RKO (cell line): ENCODE measurements at regions not wholly inside any gene's neighbourhood (a gene's known extent, or its start where the extent isn't known, plus 50 kb on each side); places are given as distances from the start of the nearest gene placed in this dataset.
"Not testable (repeated sequence)": the region's sequence is repeated elsewhere in the genome, so short reads cannot be mapped to it uniquely, and the experiment has no call there.

ENCODE experiments used
- DNase-seq: peaks from one replicate; pipeline ENCODE4 v3.0.0-alpha.2; 2016; ENCODE audit warnings: low spot score

DNA sequence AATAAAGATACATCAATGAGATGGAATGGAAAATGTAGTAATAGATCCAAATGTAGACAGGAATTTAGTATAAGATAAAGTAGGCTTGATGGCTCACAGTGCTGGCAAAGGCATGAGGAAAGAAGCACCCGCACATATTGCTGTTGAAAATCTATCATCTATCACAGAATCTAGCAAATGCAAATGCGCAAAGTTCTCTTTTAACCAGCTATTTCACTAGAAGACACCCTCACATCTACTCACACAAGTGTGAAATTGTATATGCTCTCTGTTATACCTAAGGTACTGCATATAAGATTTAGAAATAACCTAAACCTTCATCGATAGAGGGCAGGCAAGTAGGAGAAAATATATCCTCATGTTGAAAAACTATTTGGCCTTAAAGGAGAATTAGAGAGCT lies 756.7 kb upstream of the SEMA6D start:
- DNase-seq: no peak

GRCh38 chr15:46961795-46962194 lies 755.5 kb upstream of the SEMA6D start:
- no peak for DNase-seq

- not testable (repeated sequence) for DNase-seq
These were observed 729.2 kb upstream of the SEMA6D start for GRCh38 chr15:46988055-46988454.

DNA sequence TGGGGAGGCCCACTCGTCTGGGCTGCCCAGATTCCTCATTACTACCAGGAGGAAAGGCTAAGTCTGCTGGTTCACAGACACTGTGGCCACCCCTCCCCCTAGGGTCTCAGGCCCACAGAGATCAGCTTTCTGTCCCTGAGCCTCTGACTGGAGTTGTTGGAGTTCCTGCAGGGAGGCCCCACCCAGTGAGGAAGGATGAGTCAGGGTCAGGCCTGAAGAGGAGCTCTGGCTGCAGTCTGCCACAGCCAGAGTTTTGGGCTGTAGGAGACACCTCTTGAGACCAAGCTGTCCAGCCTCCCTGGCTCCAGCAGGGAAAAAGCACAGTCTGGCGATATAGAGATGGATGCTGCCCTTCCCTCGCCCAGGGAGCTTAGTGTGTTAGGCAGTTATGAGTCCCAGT lies 720.9 kb upstream of the SEMA6D start:
- no peak for DNase-seq

GRCh38 chr15:46997501-46997900 lies 719.8 kb upstream of the SEMA6D start:
- DNase-seq: no peak

GRCh38 chr15:47003568-47003967 lies 713.7 kb upstream of the SEMA6D start:
- DNase-seq: no peak

GRCh38 chr15:47013446-47013845 lies 703.9 kb upstream of the SEMA6D start:
- no peak for DNase-seq

DNA sequence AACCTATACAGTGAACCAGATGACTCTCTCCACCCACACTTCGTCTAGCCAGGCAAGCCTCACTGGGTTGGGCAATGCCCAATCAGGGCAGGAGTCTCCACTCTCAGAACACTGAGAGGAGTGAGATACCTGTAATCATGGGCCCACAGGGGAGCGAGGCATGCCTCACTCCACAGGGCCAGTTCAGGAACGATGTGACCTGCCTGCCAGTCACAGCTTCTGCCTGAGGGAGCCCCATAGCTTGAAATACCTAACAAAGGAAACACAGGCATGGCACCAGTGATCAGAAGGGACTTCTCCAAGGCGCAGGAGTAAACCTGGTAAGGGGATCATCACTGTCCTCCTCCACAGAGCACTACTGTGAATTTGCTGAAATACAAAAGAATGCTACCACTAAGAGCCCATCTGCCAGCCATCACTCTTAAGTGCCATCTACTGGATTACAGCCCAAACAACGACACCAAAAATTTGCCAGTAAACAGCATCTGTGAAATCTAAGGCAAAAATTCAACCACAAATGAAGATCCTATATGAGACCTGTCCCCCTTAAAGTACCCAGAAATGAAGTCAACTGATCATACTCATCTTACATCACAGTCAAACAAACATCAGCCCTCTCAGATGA lies 689.9 kb upstream of the SEMA6D start:
- DNase-seq: peak; percentile 0

DNA sequence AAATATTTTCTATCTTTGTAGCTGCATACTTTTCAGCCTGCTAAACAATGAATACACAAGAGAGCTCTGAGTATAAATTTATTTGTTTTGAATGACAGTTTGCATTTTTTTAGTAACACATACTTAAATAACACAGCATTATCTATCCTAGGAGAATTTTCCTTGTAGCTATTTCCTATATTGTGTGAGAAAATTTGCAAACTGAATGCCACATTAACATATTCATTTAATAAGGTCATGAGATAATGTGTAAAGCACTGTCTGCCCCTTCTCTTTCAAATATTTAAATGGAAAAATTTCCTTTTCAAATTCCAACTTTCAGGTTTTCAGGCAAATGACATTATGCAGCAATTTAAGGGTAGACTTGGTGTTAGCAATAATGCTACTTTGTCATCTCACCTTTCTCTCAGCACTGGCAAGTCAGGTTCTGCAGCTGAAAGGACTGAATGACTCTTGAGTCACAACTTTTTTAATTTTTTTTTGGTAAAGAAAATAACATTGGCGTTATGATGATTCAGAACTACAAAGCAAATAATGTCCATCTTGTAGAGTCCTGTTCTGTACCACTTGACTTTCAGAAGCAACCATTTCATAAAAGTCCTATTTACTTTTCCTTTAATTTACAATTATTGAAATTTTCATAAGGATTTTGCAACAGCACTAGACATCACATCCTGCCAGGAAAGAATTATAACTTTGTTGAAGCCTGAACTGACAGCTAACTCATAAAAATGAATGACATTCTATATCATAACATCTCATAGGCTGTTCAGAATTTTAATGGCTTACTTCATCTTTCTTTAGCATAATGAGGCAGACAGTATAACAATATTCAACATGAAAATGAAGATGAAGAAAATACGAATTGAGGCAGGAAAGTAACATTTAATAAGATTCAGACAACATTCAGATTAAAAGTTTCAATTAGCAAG lies 681.6 kb upstream of the SEMA6D start:
- no peak for DNase-seq

DNA sequence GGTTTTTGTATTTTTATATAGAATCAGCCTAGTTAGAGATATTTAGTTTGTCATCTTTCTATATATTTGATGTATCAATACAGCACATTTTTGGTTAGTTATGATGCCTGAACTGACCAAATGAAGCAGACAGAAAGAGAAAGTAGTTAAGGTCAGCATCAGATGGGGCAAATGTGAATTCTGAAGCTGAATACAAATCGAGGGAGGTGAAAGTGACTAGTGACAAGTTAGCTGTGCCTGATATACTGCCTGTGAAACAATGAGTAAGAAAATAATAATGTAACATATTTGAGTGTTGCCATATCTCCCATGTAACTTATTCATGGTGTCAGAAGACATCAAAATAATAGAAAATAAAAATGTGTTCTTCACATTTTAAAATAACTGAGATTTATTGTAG lies 680.3 kb upstream of the SEMA6D start:
- DNase-seq: no peak

GRCh38 chr15:47039225-47039624 lies 678.1 kb upstream of the SEMA6D start:
- DNase-seq: no peak

GRCh38 chr15:47041301-47041700 lies 676.0 kb upstream of the SEMA6D start:
- DNase-seq: no peak

DNA sequence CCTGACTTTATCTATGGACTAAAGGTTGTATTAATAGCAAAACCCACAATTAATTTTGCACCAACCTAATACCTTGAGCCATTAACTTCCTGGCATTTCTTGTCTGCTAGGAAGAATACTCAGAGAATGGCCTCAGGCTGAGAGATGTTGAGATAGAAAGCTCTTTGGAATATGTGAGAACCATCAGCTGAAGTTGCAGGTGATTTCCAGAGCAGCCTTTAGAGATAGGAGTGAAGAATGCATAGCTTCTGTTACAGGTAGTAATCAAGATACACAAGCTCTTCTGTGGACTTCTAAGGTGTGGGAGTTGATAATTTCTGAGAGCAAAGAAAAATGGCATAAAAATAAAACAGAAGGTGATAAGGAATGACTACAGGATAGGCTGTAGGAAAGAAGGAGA lies 669.3 kb upstream of the SEMA6D start:
- DNase-seq: not testable (repeated sequence)

GRCh38 chr15:47066392-47066791 lies 650.9 kb upstream of the SEMA6D start:
- no peak for DNase-seq

- peak; percentile 11 for DNase-seq
These were observed 639.5 kb upstream of the SEMA6D start for GRCh38 chr15:47077846-47078245.

- DNase-seq: peak; percentile 38
These were observed 621.5 kb upstream of the SEMA6D start for GRCh38 chr15:47095833-47096232.

DNA sequence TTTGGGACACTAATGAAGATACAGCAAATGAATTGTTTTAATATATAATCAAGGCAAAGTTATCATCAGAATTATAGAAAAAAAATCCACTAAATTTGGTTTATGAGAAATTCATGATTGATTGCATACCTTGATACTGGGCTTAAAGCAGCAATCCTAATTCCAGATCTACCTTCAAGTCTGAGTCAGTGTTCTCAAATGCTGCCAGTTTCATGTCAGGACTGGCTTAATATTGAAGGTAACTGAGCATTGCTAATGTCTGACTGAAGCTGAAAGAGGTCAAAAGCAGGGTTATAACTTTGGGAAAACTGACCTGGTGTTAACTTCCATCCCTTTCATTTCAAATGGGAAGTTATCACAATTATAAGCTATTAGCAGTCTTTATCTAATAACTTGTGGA lies 618.8 kb upstream of the SEMA6D start:
- not testable (repeated sequence) for DNase-seq

- not testable (repeated sequence) for DNase-seq
These were observed 617.5 kb upstream of the SEMA6D start for GRCh38 chr15:47099801-47100200.

DNA sequence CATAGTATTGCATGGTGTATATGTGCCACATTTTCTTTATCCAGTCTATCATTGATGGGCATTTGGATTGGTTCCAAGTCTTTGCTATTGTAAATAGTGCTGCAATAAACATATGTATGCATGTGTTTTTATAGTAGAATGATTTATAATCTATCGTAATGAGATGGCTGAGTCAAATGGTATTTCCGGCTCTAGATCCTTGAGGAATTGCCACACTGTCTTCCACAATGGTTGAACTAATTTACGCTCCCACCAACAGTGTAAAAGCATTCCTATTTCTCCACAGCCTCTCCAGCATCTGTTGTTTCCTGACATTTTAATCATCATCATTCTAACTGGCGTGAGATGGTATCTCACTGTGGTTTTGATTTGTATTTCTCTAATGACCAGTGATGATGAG lies 608.5 kb upstream of the SEMA6D start:
- DNase-seq: not testable (repeated sequence)

DNA sequence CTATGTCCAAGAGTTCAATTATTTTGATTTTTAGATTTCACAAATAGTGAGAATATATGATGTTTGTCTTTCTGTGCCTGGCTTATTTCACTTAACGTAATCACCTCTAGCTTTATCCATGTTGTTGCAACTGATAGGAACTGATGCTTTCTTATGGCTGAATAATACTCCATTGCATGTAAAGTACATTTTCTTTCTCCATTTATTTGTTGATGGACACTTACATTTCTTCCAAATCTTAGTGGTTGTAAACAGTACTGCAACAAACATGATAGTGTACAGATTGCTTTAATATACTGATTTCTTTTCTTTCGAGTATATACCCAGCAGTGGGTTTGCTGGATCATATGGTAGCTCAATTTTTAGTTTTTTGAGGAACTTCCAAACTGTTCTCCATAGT lies 600.6 kb upstream of the SEMA6D start:
- no peak for DNase-seq

- no peak for DNase-seq
These were observed 598.0 kb upstream of the SEMA6D start for GRCh38 chr15:47119349-47119748.

DNA sequence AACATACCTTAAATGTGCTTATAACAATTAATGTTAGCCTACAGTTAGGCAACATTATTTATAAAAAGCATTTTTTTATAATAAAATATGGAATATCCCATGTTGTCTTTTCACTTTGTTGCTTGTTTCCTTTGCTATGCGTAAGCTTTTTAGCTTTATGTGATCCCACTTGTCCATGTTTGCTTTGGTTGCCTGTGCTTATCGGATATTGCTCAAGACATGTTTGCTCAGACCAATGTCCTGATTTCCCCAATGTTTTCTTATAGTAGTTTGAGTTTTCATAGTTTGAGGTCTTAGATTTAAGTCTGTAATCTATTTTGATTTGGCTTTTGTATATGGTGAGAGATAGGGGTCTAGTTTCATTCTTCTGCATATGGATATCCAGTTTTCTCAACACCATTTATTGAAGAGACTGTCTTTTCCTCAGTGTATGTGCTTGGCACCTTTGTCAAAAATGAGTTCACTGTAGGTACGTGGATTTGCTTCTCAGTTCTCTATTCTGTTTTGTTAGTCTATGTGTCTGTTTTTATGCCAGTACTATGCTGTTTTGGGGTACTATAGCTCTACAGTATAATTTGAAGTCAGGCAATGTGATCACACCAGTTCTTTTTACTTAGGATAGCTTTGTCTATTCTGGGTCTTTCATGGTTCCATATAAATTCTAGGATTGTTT lies 592.7 kb upstream of the SEMA6D start:
- no peak for DNase-seq

- DNase-seq: no peak
These were observed 588.3 kb upstream of the SEMA6D start for GRCh38 chr15:47129033-47129432.
